ENCODE measurements at regions not wholly inside any gene's neighbourhood (a gene's known extent, or its start where the extent isn't known, plus 50 kb on each side); places are given as distances from the start of the nearest gene placed in this dataset.
A peak's percentile ranks its signal among the peaks of the same experiment; 100 is the strongest.
"Not testable (repeated sequence)": the region's sequence is repeated elsewhere in the genome, so short reads cannot be mapped to it uniquely, and the experiment has no call there.

DNA sequence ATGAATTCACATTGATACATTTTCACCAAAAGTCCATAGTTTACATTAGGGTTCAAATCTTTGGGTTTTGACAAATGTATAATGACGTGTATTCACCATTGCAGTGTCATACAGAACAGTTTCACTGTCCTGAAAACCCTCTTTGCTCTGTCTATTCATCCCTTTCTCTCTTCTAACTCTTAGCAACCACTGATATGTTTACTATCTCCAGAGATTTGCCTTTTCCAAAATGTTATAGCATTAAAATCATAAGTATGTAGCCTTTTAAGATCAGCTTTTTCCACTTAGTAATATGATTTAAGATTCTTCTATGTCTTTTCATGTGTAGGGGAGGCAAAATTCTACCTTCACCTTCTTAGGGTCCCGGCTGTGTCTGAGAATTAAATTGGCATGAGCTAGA, 203.8 kb downstream of the TPRG1 start:
- no peaks in the 10 kb centered on the region for H3K27me3 Mint-ChIP-seq (ENCODE audit: low read depth)
- peaks cover 3% of the 10 kb centered on the region for H3K4me1 Mint-ChIP-seq (ENCODE audit: low read depth)
- H3K36me3 Mint-ChIP-seq (ENCODE audit: low read depth) = peaks cover 6% of the 10 kb centered on the region
- no peak overlapping the region for H3K27ac Mint-ChIP-seq
- H3K4me3 Mint-ChIP-seq = no peak overlapping the region
- H3K9me3 Mint-ChIP-seq = peaks cover 23% of the 10 kb centered on the region

DNA sequence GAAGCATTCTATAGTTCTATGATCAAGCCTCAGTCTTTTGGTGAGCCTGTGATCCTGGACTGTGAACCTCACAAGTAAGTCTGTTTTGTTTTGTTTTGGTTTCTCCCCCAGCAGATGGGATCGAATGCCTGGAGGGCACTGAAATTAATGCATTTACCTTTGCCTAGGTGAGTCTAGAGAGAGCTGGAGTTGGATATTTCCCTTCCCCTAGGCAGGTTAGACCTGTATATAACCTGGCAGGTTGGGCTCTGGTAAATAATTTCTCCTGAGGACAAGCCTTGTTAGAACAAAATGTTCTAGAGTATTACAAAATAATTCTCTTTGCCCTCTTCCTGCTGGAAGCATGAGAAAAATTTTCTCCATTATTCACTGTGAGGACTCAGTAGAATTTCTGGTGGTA, 211.9 kb downstream of the TPRG1 start:
- H3K27me3 Mint-ChIP-seq (ENCODE audit: low read depth) = no peaks in the 10 kb centered on the region
- H3K4me3 Mint-ChIP-seq = no peak overlapping the region
- H3K9me3 Mint-ChIP-seq = peaks cover 9% of the 10 kb centered on the region
- peaks cover 9% of the 10 kb centered on the region for H3K4me1 Mint-ChIP-seq (ENCODE audit: low read depth)
- peaks cover 8% of the 10 kb centered on the region for H3K36me3 Mint-ChIP-seq (ENCODE audit: low read depth)
- no peak overlapping the region for H3K27ac Mint-ChIP-seq

DNA sequence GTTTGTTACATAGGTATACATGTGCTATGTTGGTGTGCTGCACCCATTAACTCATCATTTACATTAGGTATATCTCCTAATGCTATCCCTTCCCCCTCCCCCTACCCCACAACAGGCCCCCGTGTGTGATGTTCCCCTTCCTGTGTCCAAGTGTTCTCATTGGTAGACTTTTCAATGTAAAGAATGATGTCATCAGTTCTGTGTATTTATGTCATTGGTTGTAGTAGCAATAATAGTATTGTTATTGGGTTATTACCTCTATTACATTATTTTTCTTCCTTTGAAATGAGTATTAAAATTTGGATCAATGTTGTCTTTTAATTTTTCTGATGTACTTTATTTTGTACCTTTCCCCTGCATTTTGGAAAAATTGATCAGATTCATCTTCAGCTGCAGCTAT, 214.1 kb downstream of the TPRG1 start:
- not testable (repeated sequence) for H3K27ac Mint-ChIP-seq; H3K4me3 Mint-ChIP-seq; H3K27me3 Mint-ChIP-seq (ENCODE audit: low read depth)
- H3K36me3 Mint-ChIP-seq (ENCODE audit: low read depth) = peaks cover 16% of the 10 kb centered on the region
- H3K9me3 Mint-ChIP-seq = peaks cover 15% of the 10 kb centered on the region
- H3K4me1 Mint-ChIP-seq (ENCODE audit: low read depth) = peaks cover 13% of the 10 kb centered on the region

DNA sequence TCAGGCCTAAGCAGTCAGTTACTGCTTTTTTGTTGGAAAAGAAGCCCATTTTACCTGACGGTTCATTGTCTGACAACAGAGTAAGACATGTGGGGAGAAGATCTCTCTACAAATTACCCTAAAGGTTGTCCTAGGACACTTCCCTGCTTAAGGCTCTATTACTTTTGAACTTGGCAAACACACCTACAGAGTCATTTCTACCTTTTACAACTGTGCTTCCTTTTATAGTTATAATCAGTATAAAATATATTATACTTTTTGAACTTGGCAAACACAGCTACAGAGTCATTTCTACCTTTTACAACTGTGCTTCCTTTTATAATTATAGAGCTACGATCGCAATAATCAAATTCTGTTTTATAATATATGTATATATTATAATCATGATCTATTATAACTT, 215.0 kb downstream of the TPRG1 start:
- Mint-ChIP-seq H3K4me3 (no peak overlapping the region), H3K4me1 (ENCODE audit: low read depth) (peaks cover 13% of the 10 kb centered on the region), H3K27ac (no peak overlapping the region), H3K9me3 (peaks cover 17% of the 10 kb centered on the region), H3K27me3 (ENCODE audit: low read depth) (no peaks in the 10 kb centered on the region), H3K36me3 (ENCODE audit: low read depth) (peaks cover 18% of the 10 kb centered on the region)

DNA sequence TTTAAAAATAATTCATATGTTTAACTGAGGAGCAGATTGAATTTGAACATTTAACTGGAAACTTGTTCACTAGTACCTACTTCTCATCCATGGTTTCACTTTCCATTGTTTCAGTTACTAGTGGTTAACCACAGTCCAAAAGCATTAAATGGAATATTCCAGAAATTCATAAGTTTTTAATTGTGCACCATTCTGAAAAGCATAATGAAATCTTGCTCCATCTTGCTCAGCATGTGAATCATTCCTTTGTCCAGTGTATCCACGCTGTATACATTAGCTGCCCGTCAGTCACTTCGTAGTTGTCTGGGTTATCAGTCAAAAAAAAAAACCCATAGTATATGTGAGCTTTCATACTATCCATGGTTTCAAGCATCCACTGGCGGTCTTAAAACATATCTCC, 217.6 kb downstream of the TPRG1 start:
- H3K27me3 Mint-ChIP-seq (ENCODE audit: low read depth) = no peaks in the 10 kb centered on the region
- no peak overlapping the region for H3K4me3 Mint-ChIP-seq
- peaks cover 16% of the 10 kb centered on the region for H3K9me3 Mint-ChIP-seq

DNA sequence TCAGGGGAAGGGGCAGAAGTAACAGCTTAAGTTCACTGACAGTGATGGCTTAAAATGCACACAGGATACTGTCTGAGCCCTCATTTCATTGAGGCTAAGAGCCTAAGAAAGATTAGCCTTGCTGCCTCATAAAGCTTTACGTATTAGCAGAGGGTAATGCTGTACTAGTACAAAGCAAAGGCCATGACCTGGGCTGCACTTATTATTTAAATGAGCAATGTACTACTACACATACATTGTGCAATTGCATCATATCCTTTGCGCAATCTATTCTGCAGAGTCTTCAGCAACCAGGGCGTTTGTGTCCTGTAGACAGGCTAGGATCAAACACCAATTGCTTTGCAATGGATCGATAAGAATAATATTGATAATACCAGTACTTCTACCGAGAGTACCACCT, 221.8 kb downstream of the TPRG1 start:
- Mint-ChIP-seq H3K27ac (peak overlapping the region; percentile 62), H3K9me3 (peaks cover 22% of the 10 kb centered on the region), H3K4me1 (ENCODE audit: low read depth) (peaks cover 30% of the 10 kb centered on the region), H3K27me3 (ENCODE audit: low read depth) (no peaks in the 10 kb centered on the region), H3K4me3 (no peak overlapping the region), H3K36me3 (ENCODE audit: low read depth) (peaks cover 23% of the 10 kb centered on the region)

More for the DNA sequence above, 217.6 kb downstream of the TPRG1 start:
- peaks cover 20% of the 10 kb centered on the region for H3K4me1 Mint-ChIP-seq (ENCODE audit: low read depth)
- peaks cover 19% of the 10 kb centered on the region for H3K36me3 Mint-ChIP-seq (ENCODE audit: low read depth)
- no peak overlapping the region for H3K27ac Mint-ChIP-seq

DNA sequence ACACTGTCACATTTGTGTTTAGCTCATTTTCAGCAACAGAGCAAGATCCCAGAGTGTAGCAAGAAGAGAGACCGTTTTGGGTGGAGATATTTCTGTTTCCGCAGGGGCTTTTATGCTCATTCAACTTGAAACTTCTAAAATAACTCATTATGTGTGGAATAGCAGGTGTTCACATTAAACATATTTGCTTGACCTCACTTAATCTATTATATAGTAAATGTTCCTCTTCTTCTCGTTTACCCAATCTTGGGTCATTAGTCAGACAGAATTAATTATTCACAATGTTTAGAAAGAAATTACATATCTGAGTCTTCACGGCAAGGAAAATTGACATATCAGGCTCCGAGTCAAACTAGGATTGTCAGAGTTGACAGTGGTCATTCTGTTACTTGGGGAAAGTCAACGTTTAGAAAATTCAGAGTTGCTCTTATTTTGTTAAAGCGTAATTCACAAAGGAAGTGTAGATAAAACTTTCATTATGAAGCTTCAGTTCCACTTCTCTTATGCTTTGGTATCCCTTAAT, 222.9 kb downstream of the TPRG1 start:
- Mint-ChIP-seq H3K27me3 (ENCODE audit: low read depth) (no peaks in the 10 kb centered on the region), H3K27ac (peak overlapping the region; percentile 82), H3K4me1 (ENCODE audit: low read depth) (peaks cover 26% of the 10 kb centered on the region), H3K9me3 (peaks cover 27% of the 10 kb centered on the region), H3K36me3 (ENCODE audit: low read depth) (peaks cover 25% of the 10 kb centered on the region), H3K4me3 (peak overlapping the region; percentile 15)

DNA sequence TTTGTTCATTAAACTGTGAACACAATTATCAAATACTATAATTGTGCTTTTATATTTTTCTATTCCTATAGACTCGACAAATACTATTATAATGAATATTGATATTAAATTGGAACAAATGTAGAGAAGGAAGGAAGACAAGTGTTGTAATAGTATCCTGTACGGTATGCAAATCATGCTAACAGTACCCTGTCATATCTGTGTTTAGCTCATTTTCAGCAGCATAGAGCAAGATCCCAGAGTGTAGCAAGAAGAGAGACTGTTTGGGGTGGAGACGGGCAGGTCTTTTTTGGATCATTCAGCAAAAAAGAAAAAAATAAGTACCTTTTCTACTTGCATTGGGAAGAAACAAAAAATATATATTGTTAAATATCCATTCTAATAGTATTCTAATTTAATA, 224.1 kb downstream of the TPRG1 start:
- Mint-ChIP-seq H3K36me3 (ENCODE audit: low read depth) (peaks cover 19% of the 10 kb centered on the region), H3K27ac (peak overlapping the region; percentile 55)

DNA sequence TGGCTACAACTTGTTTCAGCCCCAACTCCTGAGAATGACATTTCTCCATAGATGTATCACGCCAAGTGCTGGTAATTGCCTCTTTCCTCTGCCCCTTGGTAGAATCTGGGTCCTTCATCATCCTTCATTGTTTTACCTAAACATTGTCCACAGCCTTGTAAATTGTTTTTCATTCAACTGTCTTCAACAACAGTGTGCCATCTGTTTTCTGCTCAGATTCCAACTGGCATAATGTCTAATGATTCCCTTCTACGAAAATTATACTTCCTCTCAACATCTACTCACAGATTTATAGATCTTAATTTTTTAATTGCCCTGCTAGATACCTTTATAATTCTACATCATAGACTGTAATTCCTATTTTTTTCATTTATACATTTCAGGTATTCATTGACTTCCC, 226.9 kb downstream of the TPRG1 start:
- no peaks in the 10 kb centered on the region for H3K27me3 Mint-ChIP-seq (ENCODE audit: low read depth)
- H3K36me3 Mint-ChIP-seq (ENCODE audit: low read depth) = peaks cover 11% of the 10 kb centered on the region
- H3K4me1 Mint-ChIP-seq (ENCODE audit: low read depth) = peaks cover 19% of the 10 kb centered on the region
- no peak overlapping the region for H3K27ac Mint-ChIP-seq
- H3K9me3 Mint-ChIP-seq = peaks cover 15% of the 10 kb centered on the region
- H3K4me3 Mint-ChIP-seq = no peak overlapping the region

More for the DNA sequence above, 224.1 kb downstream of the TPRG1 start:
- H3K27me3 Mint-ChIP-seq (ENCODE audit: low read depth) = no peaks in the 10 kb centered on the region
- H3K4me1 Mint-ChIP-seq (ENCODE audit: low read depth) = peaks cover 26% of the 10 kb centered on the region
- no peak overlapping the region for H3K4me3 Mint-ChIP-seq
- H3K9me3 Mint-ChIP-seq = peaks cover 20% of the 10 kb centered on the region

DNA sequence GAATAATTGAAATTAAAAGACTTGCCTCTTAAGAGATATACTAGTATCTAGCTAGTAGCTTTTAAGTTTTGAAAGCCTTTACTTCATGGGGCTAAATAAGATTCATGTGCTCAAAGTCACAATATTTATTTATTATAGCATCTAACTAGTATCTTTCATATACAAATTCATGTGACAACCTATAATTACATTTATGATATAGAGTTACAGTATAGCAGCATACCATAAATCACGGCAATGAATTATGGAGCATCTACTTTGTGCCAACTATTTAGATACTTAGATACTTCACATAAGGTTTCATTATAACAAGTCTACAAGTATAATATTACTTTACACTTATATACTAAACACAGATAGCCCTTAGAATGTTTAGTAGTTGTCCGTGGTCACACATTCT, 229.4 kb downstream of the TPRG1 start:
- Mint-ChIP-seq H3K27ac (no peak overlapping the region), H3K9me3 (peaks cover 15% of the 10 kb centered on the region), H3K4me1 (ENCODE audit: low read depth) (peaks cover 10% of the 10 kb centered on the region), H3K36me3 (ENCODE audit: low read depth) (peaks cover 10% of the 10 kb centered on the region), H3K4me3 (no peak overlapping the region), H3K27me3 (ENCODE audit: low read depth) (no peaks in the 10 kb centered on the region)

DNA sequence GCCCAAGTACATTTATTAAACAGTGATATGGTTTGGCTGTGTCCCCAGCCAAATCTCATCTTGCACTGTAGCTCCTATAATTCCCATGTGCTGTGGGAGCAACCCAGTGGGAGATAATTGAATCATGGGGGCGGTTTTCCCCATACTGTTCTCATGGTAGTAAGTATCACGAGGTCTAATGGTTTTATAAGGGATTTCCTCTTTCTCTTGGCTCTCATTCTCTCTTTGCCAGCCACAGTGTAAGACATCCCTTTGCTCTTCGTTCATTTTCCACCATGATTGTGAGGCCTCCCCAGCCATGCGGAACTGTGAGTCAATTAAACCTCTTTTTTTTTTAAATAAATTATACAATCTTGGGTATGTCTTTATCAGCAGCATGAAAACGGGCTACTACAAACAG, 228.0 kb upstream of the TP63 start:
- Mint-ChIP-seq H3K36me3 (ENCODE audit: low read depth) (peaks cover 6% of the 10 kb centered on the region), H3K4me3 (no peak overlapping the region), H3K27me3 (ENCODE audit: low read depth) (no peaks in the 10 kb centered on the region), H3K4me1 (ENCODE audit: low read depth) (peaks cover 10% of the 10 kb centered on the region), H3K27ac (no peak overlapping the region), H3K9me3 (peaks cover 12% of the 10 kb centered on the region)

DNA sequence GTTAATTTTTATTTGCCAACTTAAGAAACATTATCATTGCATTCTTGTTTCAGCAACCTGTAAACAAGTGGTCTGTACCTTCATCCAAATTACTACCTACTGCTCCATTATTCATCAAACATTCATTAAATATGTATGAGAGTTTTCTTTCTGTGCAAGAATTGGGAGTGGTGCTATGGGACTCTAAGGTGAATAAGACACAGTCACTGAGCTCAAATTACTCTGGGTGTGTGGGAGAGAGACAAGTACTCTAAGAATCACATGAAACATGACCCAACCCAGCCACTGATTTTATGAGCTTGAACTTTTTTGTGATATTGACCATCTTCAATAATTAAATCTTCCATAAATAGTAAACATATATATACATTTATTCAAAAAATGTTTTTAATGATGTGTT, 227.2 kb upstream of the TP63 start:
- Mint-ChIP-seq H3K27me3 (ENCODE audit: low read depth) (no peaks in the 10 kb centered on the region), H3K27ac (no peak overlapping the region), H3K4me1 (ENCODE audit: low read depth) (peaks cover 10% of the 10 kb centered on the region), H3K36me3 (ENCODE audit: low read depth) (peaks cover 2% of the 10 kb centered on the region), H3K9me3 (peaks cover 4% of the 10 kb centered on the region), H3K4me3 (no peak overlapping the region)

DNA sequence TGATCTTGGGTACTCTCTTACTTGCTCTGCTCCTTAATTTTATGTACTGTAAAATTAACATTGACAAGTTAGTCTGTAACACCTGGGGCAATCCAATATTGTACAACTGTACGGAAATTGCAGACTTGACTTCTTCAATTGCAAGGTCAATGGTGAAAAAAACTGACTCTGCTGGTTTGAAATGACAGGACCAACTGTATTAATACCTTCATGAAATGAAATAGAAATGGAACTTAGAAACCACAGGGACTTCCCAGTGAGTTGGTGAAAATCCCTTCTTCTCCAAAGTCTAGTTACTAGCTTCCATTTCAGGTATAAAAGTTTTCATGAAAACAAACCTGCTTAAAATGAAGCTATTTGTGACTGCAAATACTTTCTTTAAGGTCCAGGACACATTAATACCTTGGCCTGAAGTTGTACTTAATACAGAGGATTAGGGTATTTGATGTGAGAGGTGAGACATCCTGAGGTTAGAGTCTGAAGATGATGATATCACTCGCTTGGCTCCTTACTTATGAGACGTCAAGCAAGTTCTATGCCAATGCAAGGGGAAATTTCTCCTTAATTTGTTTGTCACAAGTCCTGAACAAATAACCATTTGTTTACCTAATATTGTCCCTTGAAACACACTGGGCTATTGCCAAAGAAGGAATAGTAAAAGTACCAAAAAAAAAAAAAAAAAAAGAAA, 226.2 kb upstream of the TP63 start:
- Mint-ChIP-seq H3K36me3 (ENCODE audit: low read depth) (peaks cover 2% of the 10 kb centered on the region), H3K27ac (no peak overlapping the region), H3K27me3 (ENCODE audit: low read depth) (no peaks in the 10 kb centered on the region), H3K4me1 (ENCODE audit: low read depth) (peaks cover 10% of the 10 kb centered on the region), H3K4me3 (no peak overlapping the region), H3K9me3 (peaks cover 4% of the 10 kb centered on the region)

DNA sequence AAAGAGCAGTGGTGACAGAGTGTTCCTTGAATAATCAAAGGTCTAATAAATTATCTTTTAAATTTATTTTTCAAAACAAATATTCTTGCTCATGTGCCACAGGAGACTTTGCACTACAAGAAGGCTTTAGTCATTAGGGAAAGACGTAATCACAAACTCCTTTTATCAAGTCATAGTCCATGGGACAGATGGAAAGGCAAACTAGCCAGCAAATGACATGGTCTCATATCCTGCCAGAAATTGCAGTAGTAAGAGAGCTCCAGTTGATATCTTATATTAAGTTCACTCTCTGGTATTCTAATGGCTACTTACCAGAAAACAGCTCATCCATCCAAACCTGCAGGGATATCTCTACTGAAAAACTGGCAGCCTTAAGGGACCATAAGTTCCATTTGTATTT, 225.0 kb upstream of the TP63 start:
- Mint-ChIP-seq H3K4me3 (no peak overlapping the region), H3K9me3 (peaks cover 4% of the 10 kb centered on the region), H3K36me3 (ENCODE audit: low read depth) (peaks cover 2% of the 10 kb centered on the region), H3K27ac (no peak overlapping the region), H3K27me3 (ENCODE audit: low read depth) (peaks cover 4% of the 10 kb centered on the region), H3K4me1 (ENCODE audit: low read depth) (peaks cover 10% of the 10 kb centered on the region)

DNA sequence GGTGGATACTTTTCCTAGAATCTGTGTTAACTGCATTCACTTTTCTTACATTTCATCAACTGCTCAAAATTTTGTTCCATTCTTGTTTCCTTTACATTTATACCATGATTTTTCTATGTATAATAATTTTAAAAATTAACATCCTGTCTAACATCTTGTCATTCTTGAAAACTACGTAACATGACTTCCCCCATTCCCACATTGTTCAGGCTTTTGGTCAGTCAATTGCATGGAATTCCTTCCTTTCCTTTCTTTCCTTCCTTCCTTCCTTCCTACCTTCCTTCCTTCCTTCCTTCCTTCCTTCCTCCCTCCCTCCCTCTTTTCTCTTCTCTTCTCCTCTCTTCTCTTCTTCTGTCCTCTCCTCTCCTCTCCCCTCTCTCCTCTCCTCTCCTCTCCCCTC, 220.7 kb upstream of the TP63 start:
- no peak overlapping the region for H3K4me3 Mint-ChIP-seq
- peaks cover 2% of the 10 kb centered on the region for H3K36me3 Mint-ChIP-seq (ENCODE audit: low read depth)
- peaks cover 8% of the 10 kb centered on the region for H3K27me3 Mint-ChIP-seq (ENCODE audit: low read depth)
- no peaks in the 10 kb centered on the region for H3K4me1 Mint-ChIP-seq (ENCODE audit: low read depth)
- no peak overlapping the region for H3K27ac Mint-ChIP-seq
- H3K9me3 Mint-ChIP-seq = no peaks in the 10 kb centered on the region

Data from T-helper 1 cell treated with Interleukin-12 subunit alpha and Interleukin-12 subunit beta and Interleukin-4 antibody, amounts not matched to agents 30 μg/mL and 1 μg/mL, for 36 hours (primary cell).